ENCODE measurements at regions not wholly inside any gene's neighbourhood (a gene's known extent, or its start where the extent isn't known, plus 50 kb on each side); places are given as distances from the start of the nearest gene placed in this dataset.

DNA sequence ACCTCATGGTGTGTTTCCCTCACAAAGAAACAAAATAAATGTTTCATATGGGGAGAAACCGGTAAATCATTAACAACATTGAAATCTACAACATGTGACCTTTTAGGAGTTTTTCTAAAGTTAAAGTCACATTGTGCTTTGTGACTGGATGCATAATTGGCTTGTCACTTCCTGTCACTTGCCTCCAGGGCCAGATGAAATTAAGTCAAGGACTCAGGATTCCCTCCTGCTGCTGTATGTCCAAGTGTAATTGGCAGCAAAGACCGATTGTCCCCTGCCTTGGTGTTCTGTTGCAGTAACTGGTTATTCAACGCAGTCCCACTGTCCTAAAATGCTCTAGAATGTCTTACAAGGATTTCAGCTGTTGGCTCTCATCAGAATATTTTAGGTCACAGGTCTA lies 448.2 kb downstream of the LIG4 start:
- H3K27me3 Mint-ChIP-seq (ENCODE audit: low read depth), result no peaks in the 10 kb centered on the region
- CTCF ChIA-PET, result no interaction called here
- DNase-seq (ENCODE audit: low spot score), result no peak
- POLR2A ChIA-PET, result no interaction called here
- TF ChIP-seq HMGA2 (CRISPR knock-in tag; IDR thresholded peaks at IDR 0.05) (no peak), CBFB (CRISPR knock-in tag; IDR thresholded peaks at IDR 0.05; ENCODE audit: low read depth) (no peak)
- TF ChIP-seq, protein P1, sequence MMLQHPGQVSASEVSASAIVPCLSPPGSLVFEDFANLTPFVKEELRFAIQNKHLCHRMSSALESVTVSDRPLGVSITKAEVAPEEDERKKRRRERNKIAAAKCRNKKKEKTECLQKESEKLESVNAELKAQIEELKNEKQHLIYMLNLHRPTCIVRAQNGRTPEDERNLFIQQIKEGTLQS (CRISPR knock-in tag; conservative IDR thresholded peaks at IDR 0.05), result no peak
- TF ChIP-seq, protein P2, sequence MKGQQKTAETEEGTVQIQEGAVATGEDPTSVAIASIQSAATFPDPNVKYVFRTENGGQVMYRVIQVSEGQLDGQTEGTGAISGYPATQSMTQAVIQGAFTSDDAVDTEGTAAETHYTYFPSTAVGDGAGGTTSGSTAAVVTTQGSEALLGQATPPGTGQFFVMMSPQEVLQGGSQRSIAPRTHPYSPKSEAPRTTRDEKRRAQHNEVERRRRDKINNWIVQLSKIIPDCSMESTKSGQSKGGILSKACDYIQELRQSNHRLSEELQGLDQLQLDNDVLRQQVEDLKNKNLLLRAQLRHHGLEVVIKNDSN (CRISPR knock-in tag; IDR thresholded peaks at IDR 0.05), result no peak
- H3K4me3 Mint-ChIP-seq, result no peak overlapping the region
- H3K4me1 Mint-ChIP-seq, result peaks cover 28% of the 10 kb centered on the region
- H3K36me3 Mint-ChIP-seq, result 0 out of 2 replicates have a peak, but pooled peaks cover 3% of the 10 kb centered on the region
- peak; percentile 38; the same call in 1 of the 2 replicates for ATAC-seq
- H3K27ac Mint-ChIP-seq, result no peak overlapping the region
- 0 out of 2 replicates have a peak, but pooled peaks cover 3% of the 10 kb centered on the region for H3K9me3 Mint-ChIP-seq

DNA sequence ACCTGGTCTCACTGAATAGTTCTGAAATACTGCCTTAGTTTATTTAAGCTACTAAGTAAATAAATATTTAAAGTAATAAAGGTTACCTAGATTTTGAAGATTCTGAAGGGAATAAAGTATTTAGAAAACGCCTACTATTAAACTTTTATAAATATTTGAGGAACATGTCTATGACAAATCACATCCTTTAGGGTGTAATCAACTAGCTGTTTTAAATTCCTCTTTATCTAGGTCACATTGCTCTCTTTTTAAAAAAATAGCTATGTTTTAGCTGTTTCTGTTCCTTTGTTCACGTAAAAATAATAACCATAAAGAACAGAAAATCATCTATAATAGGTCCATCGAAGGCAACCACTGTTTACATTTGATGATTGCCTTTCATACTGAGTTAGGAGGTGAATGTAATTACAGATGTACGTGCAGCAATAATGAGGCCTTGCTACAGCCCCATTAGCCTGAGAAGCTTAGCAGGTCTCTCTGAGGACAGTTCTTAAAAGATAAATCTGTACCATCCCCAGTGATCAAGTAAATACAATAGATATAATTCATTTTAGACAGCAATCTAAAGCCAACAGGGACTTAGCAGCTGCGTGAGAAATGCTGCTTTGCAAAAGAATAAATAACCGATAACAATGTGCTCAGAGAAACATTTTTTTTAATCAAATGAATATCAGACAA lies 449.5 kb downstream of the LIG4 start:
- DNase-seq (ENCODE audit: low spot score), result no peak
- Mint-ChIP-seq H3K27me3 (ENCODE audit: low read depth) (no peaks in the 10 kb centered on the region), H3K4me3 (no peak overlapping the region), H3K27ac (no peak overlapping the region), H3K4me1 (peaks cover 24% of the 10 kb centered on the region), H3K9me3 (0 out of 2 replicates have a peak, but pooled peaks cover 3% of the 10 kb centered on the region), H3K36me3 (0 out of 2 replicates have a peak, but pooled peaks cover 3% of the 10 kb centered on the region)
- TF ChIP-seq SMAD3 (CRISPR knock-in tag; IDR thresholded peaks at IDR 0.05; ENCODE audit: borderline replicate concordance), result no peak
- no peak for TF ChIP-seq PRRX2 (CRISPR knock-in tag; IDR thresholded peaks at IDR 0.05)
- TF ChIP-seq ZBTB21 (CRISPR knock-in tag; IDR thresholded peaks at IDR 0.05; ENCODE audit: borderline replicate concordance), result no peak
- TF ChIP-seq JUN (CRISPR knock-in tag; IDR thresholded peaks at IDR 0.05), result no peak
- TF ChIP-seq, protein P3, sequence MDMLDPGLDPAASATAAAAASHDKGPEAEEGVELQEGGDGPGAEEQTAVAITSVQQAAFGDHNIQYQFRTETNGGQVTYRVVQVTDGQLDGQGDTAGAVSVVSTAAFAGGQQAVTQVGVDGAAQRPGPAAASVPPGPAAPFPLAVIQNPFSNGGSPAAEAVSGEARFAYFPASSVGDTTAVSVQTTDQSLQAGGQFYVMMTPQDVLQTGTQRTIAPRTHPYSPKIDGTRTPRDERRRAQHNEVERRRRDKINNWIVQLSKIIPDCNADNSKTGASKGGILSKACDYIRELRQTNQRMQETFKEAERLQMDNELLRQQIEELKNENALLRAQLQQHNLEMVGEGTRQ (CRISPR knock-in tag; IDR thresholded peaks at IDR 0.05), result no peak
- TF ChIP-seq, protein P4, sequence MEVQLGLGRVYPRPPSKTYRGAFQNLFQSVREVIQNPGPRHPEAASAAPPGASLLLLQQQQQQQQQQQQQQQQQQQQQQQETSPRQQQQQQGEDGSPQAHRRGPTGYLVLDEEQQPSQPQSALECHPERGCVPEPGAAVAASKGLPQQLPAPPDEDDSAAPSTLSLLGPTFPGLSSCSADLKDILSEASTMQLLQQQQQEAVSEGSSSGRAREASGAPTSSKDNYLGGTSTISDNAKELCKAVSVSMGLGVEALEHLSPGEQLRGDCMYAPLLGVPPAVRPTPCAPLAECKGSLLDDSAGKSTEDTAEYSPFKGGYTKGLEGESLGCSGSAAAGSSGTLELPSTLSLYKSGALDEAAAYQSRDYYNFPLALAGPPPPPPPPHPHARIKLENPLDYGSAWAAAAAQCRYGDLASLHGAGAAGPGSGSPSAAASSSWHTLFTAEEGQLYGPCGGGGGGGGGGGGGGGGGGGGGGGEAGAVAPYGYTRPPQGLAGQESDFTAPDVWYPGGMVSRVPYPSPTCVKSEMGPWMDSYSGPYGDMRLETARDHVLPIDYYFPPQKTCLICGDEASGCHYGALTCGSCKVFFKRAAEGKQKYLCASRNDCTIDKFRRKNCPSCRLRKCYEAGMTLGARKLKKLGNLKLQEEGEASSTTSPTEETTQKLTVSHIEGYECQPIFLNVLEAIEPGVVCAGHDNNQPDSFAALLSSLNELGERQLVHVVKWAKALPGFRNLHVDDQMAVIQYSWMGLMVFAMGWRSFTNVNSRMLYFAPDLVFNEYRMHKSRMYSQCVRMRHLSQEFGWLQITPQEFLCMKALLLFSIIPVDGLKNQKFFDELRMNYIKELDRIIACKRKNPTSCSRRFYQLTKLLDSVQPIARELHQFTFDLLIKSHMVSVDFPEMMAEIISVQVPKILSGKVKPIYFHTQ (CRISPR knock-in tag; IDR thresholded peaks at IDR 0.05), result no peak
- TF ChIP-seq TEAD4 (CRISPR knock-in tag; IDR thresholded peaks at IDR 0.05), result no peak
- TF ChIP-seq, protein P5, sequence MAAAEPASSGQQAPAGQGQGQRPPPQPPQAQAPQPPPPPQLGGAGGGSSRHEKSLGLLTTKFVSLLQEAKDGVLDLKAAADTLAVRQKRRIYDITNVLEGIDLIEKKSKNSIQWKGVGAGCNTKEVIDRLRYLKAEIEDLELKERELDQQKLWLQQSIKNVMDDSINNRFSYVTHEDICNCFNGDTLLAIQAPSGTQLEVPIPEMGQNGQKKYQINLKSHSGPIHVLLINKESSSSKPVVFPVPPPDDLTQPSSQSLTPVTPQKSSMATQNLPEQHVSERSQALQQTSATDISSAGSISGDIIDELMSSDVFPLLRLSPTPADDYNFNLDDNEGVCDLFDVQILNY (CRISPR knock-in tag; IDR thresholded peaks at IDR 0.05), result no peak
- TF ChIP-seq, protein P6, sequence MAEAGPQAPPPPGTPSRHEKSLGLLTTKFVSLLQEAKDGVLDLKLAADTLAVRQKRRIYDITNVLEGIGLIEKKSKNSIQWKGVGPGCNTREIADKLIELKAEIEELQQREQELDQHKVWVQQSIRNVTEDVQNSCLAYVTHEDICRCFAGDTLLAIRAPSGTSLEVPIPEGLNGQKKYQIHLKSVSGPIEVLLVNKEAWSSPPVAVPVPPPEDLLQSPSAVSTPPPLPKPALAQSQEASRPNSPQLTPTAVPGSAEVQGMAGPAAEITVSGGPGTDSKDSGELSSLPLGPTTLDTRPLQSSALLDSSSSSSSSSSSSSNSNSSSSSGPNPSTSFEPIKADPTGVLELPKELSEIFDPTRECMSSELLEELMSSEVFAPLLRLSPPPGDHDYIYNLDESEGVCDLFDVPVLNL (CRISPR knock-in tag; IDR thresholded peaks at IDR 0.05; ENCODE audit: borderline replicate concordance, low read depth), result no peak
- TF ChIP-seq, protein P7, sequence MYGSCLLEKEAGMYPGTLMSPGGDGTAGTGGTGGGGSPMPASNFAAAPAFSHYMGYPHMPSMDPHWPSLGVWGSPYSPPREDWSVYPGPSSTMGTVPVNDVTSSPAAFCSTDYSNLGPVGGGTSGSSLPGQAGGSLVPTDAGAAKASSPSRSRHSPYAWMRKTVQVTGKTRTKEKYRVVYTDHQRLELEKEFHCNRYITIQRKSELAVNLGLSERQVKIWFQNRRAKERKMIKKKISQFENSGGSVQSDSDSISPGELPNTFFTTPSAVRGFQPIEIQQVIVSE (CRISPR knock-in tag; IDR thresholded peaks at IDR 0.05; ENCODE audit: borderline replicate concordance), result no peak
- no peak for TF ChIP-seq CBFB (CRISPR knock-in tag; IDR thresholded peaks at IDR 0.05; ENCODE audit: low read depth)
- TF ChIP-seq NR1H2 (CRISPR knock-in tag; IDR thresholded peaks at IDR 0.05), result no peak
- no peak for TF ChIP-seq RELA (CRISPR knock-in tag; IDR thresholded peaks at IDR 0.05; ENCODE audit: borderline replicate concordance)
- no peak for TF ChIP-seq ZNF263 (CRISPR knock-in tag; IDR thresholded peaks at IDR 0.05; ENCODE audit: low read depth)
- no peak for TF ChIP-seq NR2C2 (CRISPR knock-in tag; IDR thresholded peaks at IDR 0.05)
- ChIA-PET POLR2A (no interaction called here), CTCF (no interaction called here)
- ATAC-seq, result no peak
